ENCODE measurements at regions not wholly inside any gene's neighbourhood (a gene's known extent, or its start where the extent isn't known, plus 50 kb on each side); places are given as distances from the start of the nearest gene placed in this dataset.

GRCh38 chr18:71130351-71130750 lies 841.5 kb downstream of the SOCS6 start:
- TF ChIP-seq CTCF (IDR thresholded peaks at IDR 0.05) (no peak), POLR2A (IDR thresholded peaks at IDR 0.05) (no peak)
